ENCODE measurements at regions not wholly inside any gene's neighbourhood (a gene's known extent, or its start where the extent isn't known, plus 50 kb on each side); places are given as distances from the start of the nearest gene placed in this dataset.

- no peak for DNase-seq (ENCODE audit: low spot score)
These were observed 809.2 kb downstream of the USP25 start for GRCh38 chr21:16538936-16539440.

GRCh38 chr21:16540966-16541727 is 811.4 kb downstream of the USP25 start:
- DNase-seq (ENCODE audit: low spot score) = no peak

GRCh38 chr21:16550118-16550517 is 820.3 kb downstream of the USP25 start:
- DNase-seq (ENCODE audit: low spot score) = no peak

GRCh38 chr21:16550917-16551741 is 821.3 kb downstream of the USP25 start:
- no peak for DNase-seq (ENCODE audit: low spot score)

GRCh38 chr21:16552880-16553279 is 823.1 kb downstream of the USP25 start:
- no peak for DNase-seq (ENCODE audit: low spot score)

- no peak for DNase-seq (ENCODE audit: low spot score)
These were observed 824.7 kb downstream of the USP25 start for GRCh38 chr21:16554503-16554902.

- DNase-seq (ENCODE audit: low spot score) = no peak
These were observed 833.3 kb downstream of the USP25 start for GRCh38 chr21:16563116-16563515.

- DNase-seq (ENCODE audit: low spot score) = peak; percentile 45
These were observed 834.0 kb downstream of the USP25 start for GRCh38 chr21:16563795-16564194.

- DNase-seq (ENCODE audit: low spot score) = no peak
These were observed 838.5 kb downstream of the USP25 start for GRCh38 chr21:16568244-16568643.

- DNase-seq (ENCODE audit: low spot score) = no peak
These were observed 838.9 kb downstream of the USP25 start for GRCh38 chr21:16568661-16569060.

GRCh38 chr21:16569679-16570078 is 839.9 kb downstream of the USP25 start:
- no peak for DNase-seq (ENCODE audit: low spot score)

GRCh38 chr21:16570171-16570570 is 840.4 kb downstream of the USP25 start:
- no peak for DNase-seq (ENCODE audit: low spot score)

- no peak for DNase-seq (ENCODE audit: low spot score)
These were observed 841.1 kb downstream of the USP25 start for GRCh38 chr21:16570856-16571255.

GRCh38 chr21:16571594-16571993 is 841.8 kb downstream of the USP25 start:
- DNase-seq (ENCODE audit: low spot score) = no peak

- no peak for DNase-seq (ENCODE audit: low spot score)
These were observed 842.2 kb downstream of the USP25 start for GRCh38 chr21:16572032-16572431.

GRCh38 chr21:16573578-16573977 is 843.8 kb downstream of the USP25 start:
- DNase-seq (ENCODE audit: low spot score) = peak; percentile 65

- no peak for DNase-seq (ENCODE audit: low spot score)
These were observed 848.2 kb downstream of the USP25 start for GRCh38 chr21:16577975-16578374.

- DNase-seq (ENCODE audit: low spot score) = no peak
These were observed 849.1 kb downstream of the USP25 start for GRCh38 chr21:16578912-16579311.

GRCh38 chr21:16579538-16579937 is 849.8 kb downstream of the USP25 start:
- no peak for DNase-seq (ENCODE audit: low spot score)

GRCh38 chr21:16580661-16581060 is 850.9 kb downstream of the USP25 start:
- DNase-seq (ENCODE audit: low spot score) = no peak

GRCh38 chr21:16583556-16583955 is 853.8 kb downstream of the USP25 start:
- DNase-seq (ENCODE audit: low spot score) = no peak

- no peak for DNase-seq (ENCODE audit: low spot score)
These were observed 855.0 kb downstream of the USP25 start for GRCh38 chr21:16584756-16585155.

GRCh38 chr21:16585896-16586295 is 856.1 kb downstream of the USP25 start:
- no peak for DNase-seq (ENCODE audit: low spot score)

Measured in GM03348 (cell line).